Frontal cortex (tissue), 3 donors: ENCODE measurements at regions not wholly inside any gene's neighbourhood (a gene's known extent, or its start where the extent isn't known, plus 50 kb on each side); places are given as distances from the start of the nearest gene placed in this dataset.
"Not testable (repeated sequence)": the region's sequence is repeated elsewhere in the genome, so short reads cannot be mapped to it uniquely, and the experiment has no call there.

Experiments
- DNase-seq, 2 donors: peaks; one replicate each; pipeline ENCODE4 v3.0.0; 2012; ENCODE audit warnings: low spot score in 2 of 2
- FAIRE-seq: peaks from 2 replicates; lab custom pipeline; 2012; peaks lifted over from hg19 to GRCh38; lab: Jason Lieb, UNC
- donor health status: control.
- donor health status: control.
- donor health status: control.

GRCh38 chr1:229146647-229147046 is 124.3 kb upstream of the RAB4A start:
- FAIRE-seq (no peak), DNase-seq (no peak)

- DNase-seq (no peak), FAIRE-seq (no peak)
Measured at GRCh38 chr1:229147072-229147471, 123.8 kb upstream of the RAB4A start.

- FAIRE-seq, result no peak
Measured at GRCh38 chr1:229148041-229148671, 122.8 kb upstream of the RAB4A start.

GRCh38 chr1:229148743-229149142 is 122.2 kb upstream of the RAB4A start:
- no peak for FAIRE-seq
- DNase-seq, result no peak

More at GRCh38 chr1:229148041-229148671, 122.8 kb upstream of the RAB4A start:
- no peak for DNase-seq

- no peak for FAIRE-seq
Measured at GRCh38 chr1:229149435-229149834, 121.5 kb upstream of the RAB4A start.

GRCh38 chr1:229150518-229150917 is 120.4 kb upstream of the RAB4A start:
- no peak for DNase-seq
- FAIRE-seq, result no peak

More at GRCh38 chr1:229149435-229149834, 121.5 kb upstream of the RAB4A start:
- DNase-seq, result no peak

GRCh38 chr1:229151412-229151811 is 119.5 kb upstream of the RAB4A start:
- FAIRE-seq, result not testable (repeated sequence)

GRCh38 chr1:229152311-229152710 is 118.6 kb upstream of the RAB4A start:
- DNase-seq, result no peak
- FAIRE-seq, result no peak

More at GRCh38 chr1:229151412-229151811, 119.5 kb upstream of the RAB4A start:
- not testable (repeated sequence) for DNase-seq

GRCh38 chr1:229153955-229154548 is 116.9 kb upstream of the RAB4A start:
- DNase-seq (no peak), FAIRE-seq (no peak)

GRCh38 chr1:229154811-229155210 is 116.1 kb upstream of the RAB4A start:
- FAIRE-seq (no peak), DNase-seq (no peak)

GRCh38 chr1:229155472-229155871 is 115.4 kb upstream of the RAB4A start:
- DNase-seq (no peak), FAIRE-seq (no peak)

- FAIRE-seq (no peak), DNase-seq (peak; percentile 20 to 40)
Measured at GRCh38 chr1:229156872-229157271, 114.0 kb upstream of the RAB4A start.

- no peak for FAIRE-seq
Measured at GRCh38 chr1:229157480-229157879, 113.4 kb upstream of the RAB4A start.

GRCh38 chr1:229158341-229158921 is 112.5 kb upstream of the RAB4A start:
- no peak for FAIRE-seq
- no peak for DNase-seq

More at GRCh38 chr1:229157480-229157879, 113.4 kb upstream of the RAB4A start:
- no peak for DNase-seq

- no peak for DNase-seq
- FAIRE-seq, result no peak
Measured at GRCh38 chr1:229158927-229159326, 112.0 kb upstream of the RAB4A start.

GRCh38 chr1:229159668-229160544 is 111.0 kb upstream of the RAB4A start:
- DNase-seq (no peak), FAIRE-seq (no peak)

- FAIRE-seq (no peak), DNase-seq (no peak)
Measured at GRCh38 chr1:229161740-229162139, 109.2 kb upstream of the RAB4A start.

- FAIRE-seq (no peak), DNase-seq (no peak)
Measured at GRCh38 chr1:229162825-229163515, 107.9 kb upstream of the RAB4A start.

- DNase-seq (no peak), FAIRE-seq (no peak)
Measured at GRCh38 chr1:229164348-229164747, 106.6 kb upstream of the RAB4A start.
